Medulla oblongata (tissue), 1 donor: ENCODE measurements at regions not wholly inside any gene's neighbourhood (a gene's known extent, or its start where the extent isn't known, plus 50 kb on each side); places are given as distances from the start of the nearest gene placed in this dataset.
"Not testable (repeated sequence)": the region's sequence is repeated elsewhere in the genome, so short reads cannot be mapped to it uniquely, and the experiment has no call there.

Experiments
- DNase-seq: peaks from one replicate; pipeline ENCODE4 v3.0.0-alpha.2; 2015; ENCODE audit errors: extremely low spot score

- no peak for DNase-seq
These were observed 311.2 kb downstream of the SLITRK5 start for GRCh38 chr13:87982400-87982799.

- no peak for DNase-seq
These were observed 315.6 kb downstream of the SLITRK5 start for GRCh38 chr13:87986639-87987250.

- DNase-seq, result no peak
These were observed 326.9 kb downstream of the SLITRK5 start for GRCh38 chr13:87998081-87998480.

- DNase-seq, result no peak
These were observed 328.1 kb downstream of the SLITRK5 start for GRCh38 chr13:87999240-87999700.

- DNase-seq, result no peak
These were observed 328.6 kb downstream of the SLITRK5 start for GRCh38 chr13:87999788-88000187.

GRCh38 chr13:88000239-88000638 lies 329.1 kb downstream of the SLITRK5 start:
- DNase-seq, result no peak

GRCh38 chr13:88000787-88001186 lies 329.6 kb downstream of the SLITRK5 start:
- no peak for DNase-seq

GRCh38 chr13:88005188-88005587 lies 334.0 kb downstream of the SLITRK5 start:
- no peak for DNase-seq

GRCh38 chr13:88014527-88014926 lies 343.4 kb downstream of the SLITRK5 start:
- DNase-seq, result no peak

- no peak for DNase-seq
These were observed 351.4 kb downstream of the SLITRK5 start for GRCh38 chr13:88022431-88023208.

GRCh38 chr13:88026241-88026640 lies 355.1 kb downstream of the SLITRK5 start:
- no peak for DNase-seq

- no peak for DNase-seq
These were observed 360.9 kb downstream of the SLITRK5 start for GRCh38 chr13:88031980-88032559.

GRCh38 chr13:88036205-88036604 lies 365.0 kb downstream of the SLITRK5 start:
- DNase-seq, result not testable (repeated sequence)

- no peak for DNase-seq
These were observed 371.3 kb downstream of the SLITRK5 start for GRCh38 chr13:88042489-88042888.

- no peak for DNase-seq
These were observed 380.7 kb downstream of the SLITRK5 start for GRCh38 chr13:88051746-88052482.

GRCh38 chr13:88063741-88064140 lies 392.6 kb downstream of the SLITRK5 start:
- DNase-seq, result no peak

- DNase-seq, result no peak
These were observed 395.7 kb downstream of the SLITRK5 start for GRCh38 chr13:88066847-88067246.

GRCh38 chr13:88068316-88068715 lies 397.1 kb downstream of the SLITRK5 start:
- DNase-seq, result no peak

- no peak for DNase-seq
These were observed 397.8 kb downstream of the SLITRK5 start for GRCh38 chr13:88068975-88069374.

- no peak for DNase-seq
These were observed 400.2 kb downstream of the SLITRK5 start for GRCh38 chr13:88071371-88071770.

GRCh38 chr13:88074794-88075510 lies 403.8 kb downstream of the SLITRK5 start:
- DNase-seq, result no peak

GRCh38 chr13:88085036-88085435 lies 413.9 kb downstream of the SLITRK5 start:
- DNase-seq, result no peak
